ENCODE measurements at regions not wholly inside any gene's neighbourhood (a gene's known extent, or its start where the extent isn't known, plus 50 kb on each side); places are given as distances from the start of the nearest gene placed in this dataset.

GRCh38 chr12:43132291-43132690, 419.7 kb downstream of the ADAMTS20 start:
- no peak for DNase-seq (ENCODE audit: low read depth)
- TF ChIP-seq, protein P1, sequence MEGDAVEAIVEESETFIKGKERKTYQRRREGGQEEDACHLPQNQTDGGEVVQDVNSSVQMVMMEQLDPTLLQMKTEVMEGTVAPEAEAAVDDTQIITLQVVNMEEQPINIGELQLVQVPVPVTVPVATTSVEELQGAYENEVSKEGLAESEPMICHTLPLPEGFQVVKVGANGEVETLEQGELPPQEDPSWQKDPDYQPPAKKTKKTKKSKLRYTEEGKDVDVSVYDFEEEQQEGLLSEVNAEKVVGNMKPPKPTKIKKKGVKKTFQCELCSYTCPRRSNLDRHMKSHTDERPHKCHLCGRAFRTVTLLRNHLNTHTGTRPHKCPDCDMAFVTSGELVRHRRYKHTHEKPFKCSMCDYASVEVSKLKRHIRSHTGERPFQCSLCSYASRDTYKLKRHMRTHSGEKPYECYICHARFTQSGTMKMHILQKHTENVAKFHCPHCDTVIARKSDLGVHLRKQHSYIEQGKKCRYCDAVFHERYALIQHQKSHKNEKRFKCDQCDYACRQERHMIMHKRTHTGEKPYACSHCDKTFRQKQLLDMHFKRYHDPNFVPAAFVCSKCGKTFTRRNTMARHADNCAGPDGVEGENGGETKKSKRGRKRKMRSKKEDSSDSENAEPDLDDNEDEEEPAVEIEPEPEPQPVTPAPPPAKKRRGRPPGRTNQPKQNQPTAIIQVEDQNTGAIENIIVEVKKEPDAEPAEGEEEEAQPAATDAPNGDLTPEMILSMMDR (IDR thresholded peaks at IDR 0.05; ENCODE audit: control insufficient read depth, insufficient read depth, low read depth, low read length, missing control alignments): no peak

DNA sequence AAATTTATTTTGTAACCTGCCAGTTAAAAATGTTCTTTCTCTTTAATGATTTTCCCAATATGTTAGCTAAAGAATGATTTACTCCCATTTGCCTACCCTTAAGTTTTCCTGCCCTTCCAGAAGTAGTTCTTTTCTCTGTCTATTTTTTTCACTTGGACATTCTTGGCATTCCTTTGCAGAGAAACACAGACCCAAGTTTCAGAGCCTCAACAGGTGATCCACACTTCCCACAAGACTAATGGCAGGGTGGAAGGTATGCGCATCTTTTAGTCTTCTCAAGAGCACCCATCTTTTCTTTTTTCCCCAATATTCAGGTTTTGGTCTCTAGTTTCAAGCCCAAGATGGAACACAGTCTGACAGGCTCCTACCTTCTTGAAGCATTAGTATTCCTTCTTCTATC, 420.7 kb downstream of the ADAMTS20 start:
- TF ChIP-seq, protein P1 (IDR thresholded peaks at IDR 0.05; ENCODE audit: control insufficient read depth, insufficient read depth, low read depth, low read length, missing control alignments): no peak
- H3K4me3 ChIP-seq (ENCODE audit: control insufficient read depth, low read depth, low read length): no peak overlapping the region
- no peak for DNase-seq (ENCODE audit: low read depth)

More at GRCh38 chr12:43132291-43132690, 419.7 kb downstream of the ADAMTS20 start:
- no peak overlapping the region for H3K4me3 ChIP-seq (ENCODE audit: control insufficient read depth, low read depth, low read length)

DNA sequence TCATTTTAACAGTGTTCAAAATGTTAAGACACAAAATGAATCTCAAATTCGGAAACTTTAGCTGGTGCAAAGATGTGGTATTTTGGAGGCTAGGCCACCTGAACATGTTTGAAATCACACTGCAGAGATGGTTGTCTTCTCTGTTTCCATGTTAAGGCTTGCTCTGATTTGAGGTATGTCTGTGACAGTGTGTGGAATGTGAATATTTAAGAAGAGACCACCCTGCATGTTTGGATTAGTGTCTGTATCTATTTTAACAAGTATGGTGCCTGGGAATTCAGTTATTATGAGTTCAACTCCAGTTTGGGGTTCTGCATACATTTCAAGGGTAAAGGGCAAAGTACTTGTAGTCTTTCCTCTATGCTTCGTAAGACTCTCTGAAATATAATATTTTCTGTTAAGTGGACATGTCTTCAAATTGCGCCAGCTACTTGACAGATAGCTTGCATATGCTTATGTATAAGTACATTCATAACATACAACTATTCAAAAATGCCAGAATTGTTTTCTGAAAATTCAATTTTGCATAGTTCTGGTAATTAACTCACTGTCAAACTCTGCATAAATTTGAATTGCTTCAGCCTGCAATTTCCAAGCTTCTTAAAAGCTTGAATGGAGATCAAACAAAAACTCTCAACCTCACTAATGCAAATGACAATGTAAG, 424.0 kb downstream of the ADAMTS20 start:
- no peak for DNase-seq (ENCODE audit: low read depth)
- TF ChIP-seq, protein P1 (IDR thresholded peaks at IDR 0.05; ENCODE audit: control insufficient read depth, insufficient read depth, low read depth, low read length, missing control alignments): no peak
- H3K4me3 ChIP-seq (ENCODE audit: control insufficient read depth, low read depth, low read length): no peak overlapping the region

DNA sequence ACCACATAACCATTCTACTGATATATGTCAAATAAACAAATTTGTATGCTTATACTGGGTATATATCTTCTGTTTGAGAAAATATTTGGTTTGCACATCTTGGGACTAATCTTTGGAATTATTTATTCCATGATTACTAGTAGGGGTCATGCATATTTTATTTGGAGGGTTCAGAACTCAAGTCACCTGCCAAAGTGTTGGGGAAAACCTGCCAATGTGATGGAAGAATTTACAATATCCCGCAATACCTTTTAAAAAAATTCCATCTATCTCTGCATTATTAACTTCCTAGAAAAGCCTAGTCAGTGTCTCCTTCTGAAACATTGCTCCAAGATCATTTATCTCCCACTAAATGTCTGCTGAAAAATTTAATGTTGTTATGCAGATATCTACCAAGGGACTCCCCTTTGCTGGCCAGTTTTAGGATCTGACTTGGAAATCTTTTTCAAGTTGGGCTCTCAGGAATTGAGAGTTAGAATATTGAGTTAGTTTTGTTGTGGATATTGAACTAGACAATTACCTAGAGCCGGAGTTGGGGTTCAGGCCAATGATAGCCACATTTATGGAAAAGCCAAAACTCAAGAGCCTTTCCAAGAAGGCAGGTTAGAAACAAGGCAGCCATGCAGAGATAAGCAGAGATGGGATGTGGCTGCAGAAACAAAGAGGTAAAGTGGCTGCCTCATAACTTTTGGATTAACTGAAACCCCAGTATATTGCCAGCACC, 425.2 kb downstream of the ADAMTS20 start:
- no peak overlapping the region for H3K4me3 ChIP-seq (ENCODE audit: control insufficient read depth, low read depth, low read length)
- TF ChIP-seq, protein P1 (IDR thresholded peaks at IDR 0.05; ENCODE audit: control insufficient read depth, insufficient read depth, low read depth, low read length, missing control alignments): no peak
- no peak for DNase-seq (ENCODE audit: low read depth)

GRCh38 chr12:43123461-43123860, 428.5 kb downstream of the ADAMTS20 start:
- no peak for DNase-seq (ENCODE audit: low read depth)
- H3K4me3 ChIP-seq (ENCODE audit: control insufficient read depth, low read depth, low read length): no peak overlapping the region
- TF ChIP-seq, protein P1 (IDR thresholded peaks at IDR 0.05; ENCODE audit: control insufficient read depth, insufficient read depth, low read depth, low read length, missing control alignments): no peak

GRCh38 chr12:43120150-43120549, 431.9 kb downstream of the ADAMTS20 start:
- TF ChIP-seq, protein P1 (IDR thresholded peaks at IDR 0.05; ENCODE audit: control insufficient read depth, insufficient read depth, low read depth, low read length, missing control alignments): no peak
- no peak for DNase-seq (ENCODE audit: low read depth)

More at GRCh38 chr12:43120150-43120549, 431.9 kb downstream of the ADAMTS20 start:
- no peak overlapping the region for H3K4me3 ChIP-seq (ENCODE audit: control insufficient read depth, low read depth, low read length)

Measured in AG09309 (cell line).